HL-60 (cell line): ENCODE measurements at regions not wholly inside any gene's neighbourhood (a gene's known extent, or its start where the extent isn't known, plus 50 kb on each side); places are given as distances from the start of the nearest gene placed in this dataset.

ENCODE experiments used
- POLR2AphosphoS5 ChIP-seq: IDR thresholded peaks from 2 replicates; pipeline ENCODE4 v1.6.1; 2012; ENCODE audit warnings: low read depth
- TF ChIP-seq, protein P1 (sequence below): IDR thresholded peaks from one replicate; pipeline ENCODE4 v1.5.1; 2011; ENCODE audit warnings: low read length, control low read depth, inconsistent platforms; ENCODE audit not compliant: insufficient read depth

GRCh38 chr11:93952082-93952780 is 68.9 kb upstream of the HEPHL1 start:
- TF ChIP-seq, protein P1, sequence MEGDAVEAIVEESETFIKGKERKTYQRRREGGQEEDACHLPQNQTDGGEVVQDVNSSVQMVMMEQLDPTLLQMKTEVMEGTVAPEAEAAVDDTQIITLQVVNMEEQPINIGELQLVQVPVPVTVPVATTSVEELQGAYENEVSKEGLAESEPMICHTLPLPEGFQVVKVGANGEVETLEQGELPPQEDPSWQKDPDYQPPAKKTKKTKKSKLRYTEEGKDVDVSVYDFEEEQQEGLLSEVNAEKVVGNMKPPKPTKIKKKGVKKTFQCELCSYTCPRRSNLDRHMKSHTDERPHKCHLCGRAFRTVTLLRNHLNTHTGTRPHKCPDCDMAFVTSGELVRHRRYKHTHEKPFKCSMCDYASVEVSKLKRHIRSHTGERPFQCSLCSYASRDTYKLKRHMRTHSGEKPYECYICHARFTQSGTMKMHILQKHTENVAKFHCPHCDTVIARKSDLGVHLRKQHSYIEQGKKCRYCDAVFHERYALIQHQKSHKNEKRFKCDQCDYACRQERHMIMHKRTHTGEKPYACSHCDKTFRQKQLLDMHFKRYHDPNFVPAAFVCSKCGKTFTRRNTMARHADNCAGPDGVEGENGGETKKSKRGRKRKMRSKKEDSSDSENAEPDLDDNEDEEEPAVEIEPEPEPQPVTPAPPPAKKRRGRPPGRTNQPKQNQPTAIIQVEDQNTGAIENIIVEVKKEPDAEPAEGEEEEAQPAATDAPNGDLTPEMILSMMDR, result no peak
- TF ChIP-seq POLR2AphosphoS5, result no peak
